Anterior cingulate cortex (tissue), 58 donors: ENCODE measurements at regions not wholly inside any gene's neighbourhood (a gene's known extent, or its start where the extent isn't known, plus 50 kb on each side); places are given as distances from the start of the nearest gene placed in this dataset.

Experiments used
- DNase-seq, 58 donors: peaks; one replicate each; lab custom pipeline; 2025; lab: John Stamatoyannopoulos, UW

DNA sequence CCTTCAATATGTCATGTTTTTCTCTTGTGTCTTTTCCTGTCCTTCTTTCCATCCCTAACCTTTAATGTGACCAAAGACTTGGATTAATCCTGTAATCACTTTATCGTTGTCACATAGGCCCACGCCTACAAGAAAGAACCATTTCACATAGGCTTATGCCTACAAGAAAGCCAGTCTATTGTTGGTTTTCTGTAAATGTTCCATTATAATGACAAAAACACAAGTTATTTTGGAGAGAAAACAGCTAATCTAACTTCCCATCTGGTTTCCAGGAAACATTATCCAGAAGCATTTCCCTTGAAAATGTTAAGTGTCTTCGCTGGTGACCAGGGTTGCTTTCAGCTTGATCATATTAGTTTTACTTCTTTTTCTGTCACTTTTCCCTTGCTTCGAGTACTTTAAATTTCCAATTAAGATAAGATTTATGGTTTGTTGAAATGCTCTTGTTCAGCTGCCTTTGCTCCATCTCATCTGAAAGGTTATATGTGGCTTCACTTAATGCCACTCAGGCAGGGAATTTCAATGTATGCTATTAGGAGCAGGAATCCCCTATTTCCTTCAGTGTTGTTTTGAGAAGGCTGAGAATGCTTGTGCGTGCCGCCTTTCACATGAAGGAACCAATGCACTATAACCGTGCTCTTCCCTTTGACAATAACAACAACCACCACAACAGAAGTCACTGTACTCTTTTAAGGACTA, 708.2 kb downstream of the EFNB2 start:
- no peak for DNase-seq

DNA sequence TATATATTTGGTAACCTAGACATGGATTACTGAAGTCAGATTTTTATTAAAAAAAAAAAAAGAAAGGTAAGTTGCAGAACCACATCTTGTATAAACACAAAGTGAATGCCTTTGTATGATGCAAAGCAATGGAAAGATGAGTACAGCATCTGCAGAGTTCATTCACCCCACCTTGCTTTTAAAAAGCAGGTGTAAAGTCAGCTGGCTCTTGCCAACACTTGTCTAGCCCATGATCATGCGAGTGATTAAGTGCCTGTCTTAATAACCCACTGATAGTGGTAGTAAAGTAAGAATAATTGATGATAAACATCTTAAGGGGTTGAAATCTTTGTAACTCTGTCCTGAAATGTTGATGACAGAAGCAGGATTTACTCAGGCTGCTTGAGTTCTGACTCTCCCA, 710.4 kb downstream of the EFNB2 start:
- DNase-seq, result no peak

DNA sequence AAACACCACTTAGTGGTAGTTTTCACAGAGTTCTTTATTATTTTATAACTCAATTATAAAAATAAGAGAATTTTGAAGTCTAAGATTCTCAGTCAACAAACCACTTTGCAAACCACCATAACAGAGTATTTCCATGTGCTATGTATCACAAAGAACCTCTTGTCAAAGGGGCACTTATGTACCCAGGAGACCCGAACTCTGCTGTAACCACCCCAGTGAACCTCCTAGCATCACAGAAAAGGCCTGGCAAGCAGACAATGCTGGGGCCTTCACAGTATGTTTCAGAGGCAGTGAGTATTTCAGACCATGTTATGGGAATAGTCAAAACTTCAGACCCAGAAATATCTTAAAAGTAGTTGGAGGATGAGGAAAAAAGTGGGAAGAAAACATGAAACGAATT, 714.1 kb downstream of the EFNB2 start:
- no peak for DNase-seq

DNA sequence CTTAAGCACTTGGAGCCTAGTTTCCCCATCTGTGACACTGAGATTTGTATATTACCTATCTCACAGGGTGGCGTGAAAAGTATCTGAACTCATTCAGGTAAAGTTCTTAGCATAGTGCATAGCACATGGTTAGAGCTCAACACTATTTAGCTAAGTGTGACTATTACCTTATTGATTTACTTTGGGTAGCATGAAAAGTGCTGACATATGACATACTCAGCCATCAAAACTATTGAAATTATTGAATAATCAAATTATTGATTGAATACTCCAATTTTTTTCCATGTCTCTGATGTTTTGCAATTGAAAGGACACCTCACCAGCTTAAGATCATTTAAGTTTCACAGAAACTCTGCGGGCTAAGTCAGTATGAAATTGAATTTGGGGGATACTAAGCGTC, 715.0 kb downstream of the EFNB2 start:
- DNase-seq, result no peak

DNA sequence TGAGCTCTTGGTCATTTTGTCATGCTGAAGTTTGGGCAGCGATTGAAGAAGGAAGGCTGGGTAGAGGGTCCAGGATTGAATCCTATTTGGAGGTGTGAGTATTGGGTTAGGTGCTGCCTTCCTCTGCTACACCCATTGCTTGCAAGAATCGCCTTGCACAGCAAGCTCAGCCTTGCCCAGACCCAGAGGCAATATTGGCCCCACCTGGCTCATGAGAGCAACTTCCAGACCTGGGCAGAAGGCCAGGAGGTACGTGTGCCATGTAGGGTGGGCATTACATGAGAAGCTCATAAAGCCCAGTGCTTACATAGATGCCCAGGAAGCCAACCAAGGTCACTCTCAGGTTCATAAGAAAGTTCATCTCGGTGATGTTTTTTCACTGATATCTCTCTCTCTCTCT, 718.0 kb downstream of the EFNB2 start:
- DNase-seq, result no peak

DNA sequence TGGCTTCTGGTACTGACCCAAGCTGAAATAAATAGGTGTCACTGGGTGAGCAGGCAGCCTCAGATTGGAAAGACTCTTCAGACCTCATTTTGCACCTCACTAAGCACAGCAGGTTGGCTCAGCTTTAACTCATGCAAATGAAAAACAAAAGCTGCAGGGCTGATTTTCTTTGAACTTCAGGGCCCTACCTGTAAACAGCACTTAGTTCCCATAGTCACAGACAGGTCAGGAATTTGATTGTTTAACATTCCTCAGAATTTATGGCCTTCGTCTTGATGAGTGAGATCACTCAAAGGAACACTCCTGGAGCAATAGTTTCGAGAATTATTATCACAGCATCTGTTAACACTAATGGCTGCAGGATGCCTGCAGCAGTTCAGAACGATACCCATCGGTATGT, 718.5 kb downstream of the EFNB2 start:
- DNase-seq, result no peak

DNA sequence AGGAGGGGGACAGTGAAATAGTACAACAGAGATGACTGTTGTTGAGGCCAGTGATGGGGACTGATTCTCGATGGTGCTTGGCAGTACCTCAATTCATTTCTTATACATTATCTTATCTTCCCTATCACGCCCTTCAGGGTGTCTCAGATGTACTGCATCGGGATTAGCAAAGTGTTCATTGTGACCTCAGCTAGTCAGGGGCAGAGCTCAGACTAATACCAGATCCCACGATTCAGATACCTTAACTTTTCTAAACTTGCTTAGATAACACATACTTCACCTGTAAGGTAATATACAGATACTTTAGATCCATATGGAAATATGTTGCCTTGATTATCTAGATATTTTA, 720.6 kb downstream of the EFNB2 start:
- DNase-seq, result no peak

DNA sequence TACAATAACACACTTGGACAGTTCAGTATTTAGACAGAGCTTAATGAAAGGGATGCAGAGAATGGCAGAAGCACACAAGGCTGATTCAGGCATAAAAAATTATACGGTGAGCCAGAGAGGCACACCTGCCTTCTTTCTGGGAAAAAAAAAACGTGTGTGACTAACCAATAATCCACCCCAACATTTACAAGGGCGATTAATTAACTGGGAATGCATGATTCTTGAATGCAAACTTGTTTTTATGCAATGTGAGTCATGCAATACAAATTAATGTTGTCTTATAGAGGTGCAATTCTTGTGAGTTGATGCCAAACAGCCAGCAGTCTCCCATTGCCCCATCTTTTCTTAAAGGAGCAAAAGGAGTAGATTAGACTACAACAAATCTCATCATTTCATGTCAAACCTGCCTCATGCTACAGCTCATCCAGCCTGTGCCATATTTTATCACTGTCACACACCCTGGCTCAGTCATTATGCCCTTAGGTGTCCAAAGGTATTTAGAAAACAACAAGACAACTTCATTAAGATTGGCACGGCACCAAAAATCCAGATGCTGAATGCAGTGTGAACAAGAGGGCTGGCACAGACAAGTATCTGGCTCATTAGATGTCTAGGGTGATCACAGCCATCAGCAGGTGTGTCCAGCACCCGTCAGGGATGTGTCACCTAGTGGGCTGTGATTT, 721.1 kb downstream of the EFNB2 start:
- DNase-seq, result no peak

DNA sequence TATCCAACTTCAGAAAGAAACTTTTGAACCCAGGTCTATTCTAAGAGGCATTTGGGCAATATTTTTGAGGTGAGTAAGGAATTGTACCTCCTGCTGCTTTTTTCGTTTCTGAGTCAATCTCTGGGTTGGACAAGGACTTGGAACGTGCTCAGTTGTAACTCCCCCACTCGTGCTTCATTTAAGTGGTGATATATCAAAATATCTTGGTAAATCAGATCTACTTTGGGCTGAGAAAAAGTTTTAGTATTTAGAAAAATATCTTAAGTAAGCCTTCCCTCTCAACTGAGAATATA, 728.9 kb downstream of the EFNB2 start:
- no peak for DNase-seq

DNA sequence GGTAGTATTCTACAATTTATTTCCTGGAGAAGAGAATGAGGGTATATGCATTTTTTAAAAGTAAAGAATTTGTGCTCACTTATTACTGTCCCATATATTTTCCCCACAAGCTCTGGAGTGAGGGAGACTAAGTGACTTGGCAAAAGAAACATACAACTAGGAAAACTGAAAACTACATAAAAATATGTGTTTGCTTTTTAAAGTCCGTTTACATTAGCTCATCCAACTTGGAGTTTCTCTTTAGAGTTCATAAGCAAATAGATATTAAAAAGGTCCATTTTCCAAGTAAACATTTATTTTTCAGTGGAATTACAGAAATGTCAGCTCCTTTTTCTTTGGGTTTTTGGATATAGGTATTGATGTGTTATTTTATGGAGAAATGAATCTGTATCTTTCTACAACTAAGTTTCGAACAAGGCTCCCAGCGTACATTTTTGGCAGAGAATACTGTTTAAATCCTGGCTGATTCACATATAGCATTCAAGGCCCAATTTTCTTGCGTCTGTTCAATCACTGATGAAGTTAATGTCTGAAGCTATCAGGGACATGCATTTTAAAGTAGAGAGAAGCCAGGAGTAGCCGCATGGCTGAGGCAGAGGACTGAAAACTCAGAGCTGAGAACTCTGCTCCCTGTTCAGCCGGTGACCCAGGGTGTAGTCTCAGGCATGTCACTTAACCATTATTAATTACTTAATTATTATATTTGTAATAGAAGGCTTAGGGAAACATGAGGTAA, 729.4 kb downstream of the EFNB2 start:
- no peak for DNase-seq

DNA sequence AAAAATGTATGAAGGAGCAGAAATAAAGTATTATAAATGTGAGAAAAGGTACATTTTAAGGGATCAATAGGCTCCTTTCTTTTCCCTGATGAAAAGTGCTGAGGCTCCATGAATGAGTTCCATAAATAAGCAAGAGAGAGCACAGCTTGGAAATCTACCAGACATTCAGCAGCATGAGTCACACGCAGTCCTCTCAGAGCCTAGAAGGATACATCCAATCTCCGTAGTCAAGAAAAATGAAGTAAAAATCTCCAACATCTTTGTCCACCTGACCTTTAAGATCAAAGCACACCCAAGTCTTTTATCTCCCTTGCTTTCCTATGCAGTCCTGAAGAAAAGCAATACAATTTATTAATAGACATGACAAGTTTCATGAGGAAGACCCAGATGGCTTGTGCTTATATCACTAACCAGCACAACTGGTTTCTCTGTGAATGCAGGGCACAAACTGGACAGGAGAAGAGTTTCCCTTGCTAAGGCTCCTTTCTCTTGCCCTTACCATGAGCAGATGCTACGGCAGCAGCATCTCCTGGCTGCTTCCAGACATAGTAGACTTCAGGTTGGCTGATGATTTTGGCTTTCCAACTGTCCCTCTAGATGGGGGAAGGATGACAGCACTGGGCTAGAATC, 730.8 kb downstream of the EFNB2 start:
- peak in 21 of 58 donors; percentile 0 to 39 (median 6) for DNase-seq

DNA sequence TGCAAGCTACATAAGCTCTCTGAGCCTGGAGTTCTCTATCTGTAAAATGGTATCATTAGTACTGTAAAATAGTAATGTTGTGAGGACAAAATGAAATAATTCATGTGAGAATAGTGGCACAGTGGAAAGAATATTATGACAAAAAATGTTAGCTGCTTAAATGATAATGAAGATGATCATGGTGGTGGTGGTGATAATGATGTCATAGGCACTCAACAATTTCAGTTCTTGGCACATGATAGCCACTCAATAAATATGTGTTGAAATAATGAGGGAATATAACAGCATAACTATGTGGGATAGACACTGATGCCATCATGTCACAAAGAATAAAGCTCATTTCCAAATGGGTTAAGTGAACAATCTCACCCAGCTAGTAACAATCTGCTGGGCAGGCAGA, 736.3 kb downstream of the EFNB2 start:
- DNase-seq, result no peak

DNA sequence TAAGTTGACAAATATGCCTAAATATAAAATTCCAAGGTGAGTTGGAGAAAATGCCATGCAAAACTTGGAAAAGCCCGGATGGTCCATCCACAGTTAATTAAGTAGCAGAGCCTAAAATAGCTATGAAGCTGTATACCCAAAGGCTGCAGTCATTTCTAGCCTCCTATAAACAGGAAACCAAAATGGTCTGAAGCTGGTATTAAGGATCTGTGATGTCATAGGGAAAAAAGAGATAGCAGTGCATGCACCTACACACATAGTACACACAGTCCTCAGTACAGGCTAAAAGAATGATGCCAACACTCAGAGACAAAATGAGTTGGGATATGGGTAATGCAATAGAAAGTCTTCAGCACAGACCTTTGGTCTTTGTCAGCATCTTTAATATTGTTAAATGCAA, 736.9 kb downstream of the EFNB2 start:
- no peak for DNase-seq

DNA sequence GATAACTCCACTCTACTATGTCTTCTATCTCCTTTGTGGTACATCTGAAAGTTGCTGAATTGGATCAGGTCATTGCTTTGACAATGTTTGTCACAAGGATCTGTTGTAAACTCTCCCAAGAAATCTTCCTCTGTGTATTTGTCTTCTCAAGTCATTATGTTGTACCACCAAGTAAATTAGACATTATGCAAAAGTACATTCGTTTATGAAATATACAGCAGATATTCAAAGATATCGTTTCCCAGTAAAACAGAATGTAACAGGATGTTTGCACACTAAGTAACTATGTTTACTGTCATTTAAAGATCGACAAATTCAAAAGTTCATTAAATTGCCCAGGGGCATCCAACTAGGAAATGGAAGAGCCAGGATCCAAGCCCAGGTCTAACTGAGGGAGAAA, 739.4 kb downstream of the EFNB2 start:
- no peak for DNase-seq

DNA sequence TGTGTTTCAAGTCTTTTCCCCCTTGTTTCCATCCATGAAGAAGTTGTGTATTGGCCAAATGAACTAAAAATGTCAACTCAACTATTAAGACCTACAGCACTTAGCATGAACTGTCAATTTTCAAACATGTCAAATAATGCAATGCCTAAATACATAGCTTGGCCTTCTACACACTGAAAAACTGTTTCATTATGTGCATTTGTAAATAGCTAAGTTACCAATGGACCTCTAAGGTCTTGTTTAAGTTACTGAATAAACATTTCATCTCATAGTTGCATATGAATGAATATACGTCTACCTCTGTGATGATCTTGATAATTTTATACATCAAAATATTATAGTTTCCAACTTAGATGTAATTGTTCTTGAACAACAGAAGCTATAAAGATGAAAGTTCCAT, 744.5 kb downstream of the EFNB2 start:
- DNase-seq, result no peak

DNA sequence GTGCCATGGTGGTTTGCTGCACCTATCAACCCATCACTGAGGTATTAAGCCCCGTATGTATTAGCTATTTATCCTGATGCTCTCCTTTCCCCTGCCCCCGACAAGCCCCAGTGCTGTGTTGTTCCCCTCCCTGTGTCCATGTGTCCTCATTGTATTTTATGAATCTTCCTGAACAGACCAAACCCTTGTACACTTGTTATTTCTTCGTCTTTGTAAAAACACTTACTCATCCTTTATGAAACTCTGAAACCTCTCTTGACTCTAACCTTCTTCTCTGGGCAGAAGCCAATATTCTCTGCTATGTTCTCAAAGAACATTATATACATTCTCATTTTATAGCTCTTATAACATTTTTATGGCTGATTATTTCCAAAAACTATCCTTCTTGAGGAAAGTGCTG, 746.9 kb downstream of the EFNB2 start:
- no peak for DNase-seq

DNA sequence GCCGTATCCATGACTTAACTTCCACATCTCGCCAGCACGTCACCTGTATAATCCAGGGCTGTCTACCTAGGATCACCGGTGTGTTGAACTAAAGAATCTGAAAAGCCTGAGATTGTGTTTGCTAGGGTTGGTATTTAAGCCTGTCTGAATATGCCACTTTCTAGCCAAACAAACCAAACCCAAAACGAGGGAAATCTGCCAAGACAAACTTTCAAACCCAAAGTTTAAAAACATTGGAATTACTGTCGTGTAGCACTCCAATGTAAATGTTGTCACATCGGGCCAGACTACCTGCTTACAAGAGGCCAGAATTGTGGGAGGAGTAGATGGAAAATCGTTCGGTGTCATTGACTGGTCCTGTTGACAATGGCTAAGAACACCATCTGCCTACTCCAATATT, 747.8 kb downstream of the EFNB2 start:
- no peak for DNase-seq

DNA sequence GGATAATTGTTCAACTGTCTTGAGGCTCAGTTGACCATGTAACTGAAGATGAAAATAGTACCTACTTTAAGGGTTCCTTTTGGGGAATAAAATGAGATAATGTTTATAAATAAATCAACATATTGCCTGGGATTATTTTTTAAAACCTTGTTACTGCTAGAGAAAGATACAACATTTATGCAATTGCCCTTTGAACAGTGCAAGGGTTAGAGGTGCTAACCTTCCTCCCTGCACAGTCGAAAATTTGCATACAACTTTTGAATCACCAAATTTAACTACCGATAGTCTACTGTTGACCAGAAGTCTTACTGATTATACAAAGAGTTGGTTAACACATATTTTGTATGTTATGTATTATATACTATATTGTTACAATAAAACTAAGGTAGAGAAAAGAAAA, 750.0 kb downstream of the EFNB2 start:
- no peak for DNase-seq

DNA sequence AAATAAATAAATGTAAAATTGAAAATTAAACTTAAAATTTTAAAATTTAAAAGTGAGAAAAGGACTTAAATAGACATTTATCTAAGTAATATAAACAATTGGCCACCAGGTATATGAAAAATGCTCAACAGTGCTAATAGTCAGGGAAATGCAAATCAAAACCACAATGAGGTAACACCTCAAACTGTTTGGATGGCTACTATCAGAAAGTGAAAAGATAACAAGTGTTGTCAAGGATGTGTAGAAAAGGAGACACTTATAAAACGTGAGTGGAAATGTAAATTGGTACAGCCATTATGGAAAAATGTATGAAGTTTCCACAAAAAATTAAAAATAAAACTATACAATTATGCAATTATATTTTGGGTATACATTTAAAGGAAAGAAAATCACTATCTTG, 752.2 kb downstream of the EFNB2 start:
- no peak for DNase-seq

DNA sequence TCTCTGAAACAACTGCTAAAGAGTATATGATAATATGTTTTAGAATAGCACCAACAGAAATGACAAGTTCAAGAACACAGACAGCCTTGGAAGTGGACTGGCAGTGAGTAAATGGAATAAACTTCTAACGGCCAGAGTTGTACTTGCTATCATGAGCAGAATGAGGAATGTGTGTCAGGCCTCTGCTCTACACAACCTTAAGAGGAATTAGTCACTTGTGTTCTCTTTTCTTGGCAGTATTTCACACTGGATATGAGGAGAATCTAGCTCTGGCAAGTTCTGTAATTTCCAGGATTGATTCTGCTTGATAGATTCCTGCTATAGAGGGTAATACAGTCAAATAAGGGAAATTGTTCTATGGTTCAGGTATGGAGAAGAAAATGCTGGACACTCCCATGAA, 757.3 kb downstream of the EFNB2 start:
- no peak for DNase-seq

DNA sequence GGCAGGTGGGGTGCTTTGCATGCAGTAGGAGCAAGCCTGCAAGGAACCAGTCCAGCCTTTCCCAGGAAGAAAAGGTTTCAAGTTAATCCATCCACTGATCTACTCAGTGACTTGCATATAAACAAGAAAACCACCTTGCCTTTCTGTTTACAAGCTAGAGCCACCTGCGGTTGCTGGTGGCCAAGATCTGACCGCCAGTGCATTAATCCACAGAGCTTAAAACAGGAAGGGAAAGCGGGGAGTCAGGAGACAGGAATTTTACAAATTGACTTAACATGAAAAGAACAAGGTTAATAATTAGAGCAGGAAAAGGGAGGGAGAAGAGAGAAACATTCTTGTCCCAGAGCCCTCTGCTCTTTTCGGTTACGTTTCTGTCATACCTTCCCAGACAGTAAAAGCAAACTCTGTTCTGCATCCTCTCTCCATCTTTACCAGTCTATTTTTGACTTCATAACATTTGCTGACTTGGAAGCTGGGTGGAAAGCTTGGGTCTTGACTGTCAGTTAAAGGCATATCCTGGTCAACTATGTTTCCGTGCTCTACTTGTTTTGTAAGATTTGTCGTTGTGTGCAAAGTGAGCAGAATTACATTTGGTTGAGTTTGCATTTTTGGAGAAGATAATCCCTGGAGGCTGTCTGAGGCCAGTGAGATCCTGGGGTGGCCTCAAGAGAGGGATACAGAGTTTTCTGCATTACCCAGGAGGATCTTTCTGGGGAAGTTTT, 760.6 kb downstream of the EFNB2 start:
- DNase-seq, result no peak
